ENCODE measurements at regions not wholly inside any gene's neighbourhood (a gene's known extent, or its start where the extent isn't known, plus 50 kb on each side); places are given as distances from the start of the nearest gene placed in this dataset.

- no peak overlapping the region for H3K4me3 ChIP-seq (ENCODE audit: low read depth, low read length, poor library complexity, severe bottlenecking)
- no peak for DNase-seq (ENCODE audit: low spot score)
- H3K9me3 ChIP-seq (ENCODE audit: low read depth, low read length, poor library complexity, severe bottlenecking): no peaks in the 10 kb centered on the region
- CTCF ChIA-PET: no interaction called here
- BruUV-seq (replicated peaks): no TSS peak
- no peaks in the 10 kb centered on the region for H3K36me3 ChIP-seq (ENCODE audit: insufficient read depth, low read length, poor library complexity, severe bottlenecking)
- peaks cover 18% of the 10 kb centered on the region for H3K4me1 ChIP-seq (ENCODE audit: insufficient read depth, low read length, poor library complexity, severe bottlenecking)
- H3K27ac ChIP-seq (ENCODE audit: low read depth, low read length, poor library complexity, severe bottlenecking): peak overlapping the region; percentile 34
- no peak for TF ChIP-seq CTCF (conservative IDR thresholded peaks at IDR 0.05; ENCODE audit: low read depth, low read length)
- TF ChIP-seq EZH2 (IDR thresholded peaks at IDR 0.05; ENCODE audit: borderline replicate concordance, low read depth, low read length, poor library complexity, severe bottlenecking): no peak
- no peaks in the 10 kb centered on the region for H3K27me3 ChIP-seq (replicated peaks; ENCODE audit: insufficient read depth, low read depth, low read length, poor library complexity)
- intact Hi-C loops (cut with micrococcal nuclease; ENCODE audit: unreplicated experiment): no loop called here
- POLR2A ChIA-PET (ENCODE audit: low non-redundant PET): interaction anchor here (0.8 kb wide), 1 partner anchor 18 kb away, joined by 3 read pairs; no protein-coding TSS in a partner anchor
Observed at GRCh38 chr7:130986261-130986690, 252.3 kb upstream of the KLF14 start.

- Histone ChIP-seq H3K4me1 (ENCODE audit: insufficient read depth, low read length, poor library complexity, severe bottlenecking) (peaks cover 15% of the 10 kb centered on the region), H3K36me3 (ENCODE audit: insufficient read depth, low read length, poor library complexity, severe bottlenecking) (no peaks in the 10 kb centered on the region), H3K27me3 (replicated peaks; ENCODE audit: insufficient read depth, low read depth, low read length, poor library complexity) (no peaks in the 10 kb centered on the region), H3K4me3 (ENCODE audit: low read depth, low read length, poor library complexity, severe bottlenecking) (no peak overlapping the region), H3K27ac (ENCODE audit: low read depth, low read length, poor library complexity, severe bottlenecking) (no peak overlapping the region), H3K9me3 (ENCODE audit: low read depth, low read length, poor library complexity, severe bottlenecking) (no peaks in the 10 kb centered on the region)
- DNase-seq (ENCODE audit: low spot score): no peak
- no TSS peak for BruUV-seq (replicated peaks)
- POLR2A ChIA-PET (ENCODE audit: low non-redundant PET): interaction anchor here (0.7 kb wide), 1 partner anchor 184 kb away, joined by 12 read pairs; no protein-coding TSS in a partner anchor
- CTCF ChIA-PET: interaction anchor here (0.6 kb wide), 1 partner anchor 10 kb away, joined by 3 read pairs; no protein-coding TSS in a partner anchor
- intact Hi-C loops (cut with micrococcal nuclease; ENCODE audit: unreplicated experiment): no loop called here
- TF ChIP-seq CTCF (conservative IDR thresholded peaks at IDR 0.05; ENCODE audit: low read depth, low read length) (no peak), EZH2 (IDR thresholded peaks at IDR 0.05; ENCODE audit: borderline replicate concordance, low read depth, low read length, poor library complexity, severe bottlenecking) (no peak)
Observed at GRCh38 chr7:130987092-130987491, 253.1 kb upstream of the KLF14 start.

GRCh38 chr7:130988443-130988842, 254.4 kb upstream of the KLF14 start:
- no peak for TF ChIP-seq CTCF (conservative IDR thresholded peaks at IDR 0.05; ENCODE audit: low read depth, low read length)
- no peak for TF ChIP-seq EZH2 (IDR thresholded peaks at IDR 0.05; ENCODE audit: borderline replicate concordance, low read depth, low read length, poor library complexity, severe bottlenecking)
- Histone ChIP-seq H3K9me3 (ENCODE audit: low read depth, low read length, poor library complexity, severe bottlenecking) (no peaks in the 10 kb centered on the region), H3K36me3 (ENCODE audit: insufficient read depth, low read length, poor library complexity, severe bottlenecking) (no peaks in the 10 kb centered on the region), H3K4me3 (ENCODE audit: low read depth, low read length, poor library complexity, severe bottlenecking) (no peak overlapping the region), H3K4me1 (ENCODE audit: insufficient read depth, low read length, poor library complexity, severe bottlenecking) (peaks cover 8% of the 10 kb centered on the region), H3K27me3 (replicated peaks; ENCODE audit: insufficient read depth, low read depth, low read length, poor library complexity) (no peaks in the 10 kb centered on the region), H3K27ac (ENCODE audit: low read depth, low read length, poor library complexity, severe bottlenecking) (no peak overlapping the region)
- CTCF ChIA-PET: no interaction called here
- intact Hi-C loops (cut with micrococcal nuclease; ENCODE audit: unreplicated experiment): no loop called here
- POLR2A ChIA-PET (ENCODE audit: low non-redundant PET): no interaction called here
- DNase-seq (ENCODE audit: low spot score): no peak
- no TSS peak for BruUV-seq (replicated peaks)

Measured in A673 (cell line).